ENCODE measurements at regions not wholly inside any gene's neighbourhood (a gene's known extent, or its start where the extent isn't known, plus 50 kb on each side); places are given as distances from the start of the nearest gene placed in this dataset.

DNA sequence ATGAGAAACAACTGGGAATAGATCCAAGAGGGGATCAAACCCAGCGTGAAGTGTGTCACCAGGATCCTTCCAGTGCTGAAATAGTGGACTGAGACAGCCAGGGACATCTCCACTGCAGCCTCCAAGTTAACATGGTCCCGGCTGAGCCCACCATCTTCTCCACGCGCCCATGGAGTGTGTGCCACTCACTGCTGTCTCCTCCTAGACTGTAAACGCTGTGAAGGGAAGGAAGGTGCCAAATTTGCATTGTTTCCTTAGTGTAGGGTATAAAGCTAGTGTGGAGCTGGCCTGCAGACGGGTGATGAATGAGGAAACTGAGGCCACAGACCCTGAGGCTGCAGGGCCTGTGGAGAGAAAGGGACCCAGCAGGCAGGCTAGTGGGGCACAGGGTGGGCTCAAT is 183.6 kb downstream of the FOXD2 start:
- H3K4me1 Mint-ChIP-seq, result no peaks in the 10 kb centered on the region

DNA sequence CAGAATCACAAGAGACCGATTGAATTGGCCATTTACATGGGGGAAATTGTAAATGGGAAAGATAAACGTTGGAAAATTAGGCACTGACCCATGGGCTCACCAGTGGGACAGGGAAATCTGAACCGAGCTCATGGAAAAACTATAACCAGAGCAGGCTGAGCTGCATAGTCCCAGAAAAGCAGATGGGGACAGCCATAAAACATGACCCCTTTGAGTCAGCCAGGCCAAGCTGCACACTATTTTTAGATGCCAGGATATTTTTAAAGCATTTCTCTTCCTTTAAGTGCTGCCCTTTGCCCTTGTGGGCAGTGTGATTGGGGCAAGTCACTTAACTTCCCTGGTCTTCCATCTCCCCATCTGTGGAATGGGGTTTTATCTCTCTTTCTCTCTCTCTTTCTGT is 184.1 kb downstream of the FOXD2 start:
- no peak for DNase-seq (ENCODE audit: low spot score in 2 of 2, unreplicated experiment in 2 of 2)

More for the DNA sequence above, 183.6 kb downstream of the FOXD2 start:
- peak in 1 of 2 experiments; percentile 24 for DNase-seq (ENCODE audit: low spot score in 2 of 2, unreplicated experiment in 2 of 2)
- peaks cover 39% of the 10 kb centered on the region for H3K27me3 Mint-ChIP-seq (ENCODE audit: low read depth)
- no peak overlapping the region for H3K4me3 Mint-ChIP-seq
- no peaks in the 10 kb centered on the region for H3K9me3 Mint-ChIP-seq
- H3K36me3 Mint-ChIP-seq, result no peaks in the 10 kb centered on the region
- TF ChIP-seq, protein P1, sequence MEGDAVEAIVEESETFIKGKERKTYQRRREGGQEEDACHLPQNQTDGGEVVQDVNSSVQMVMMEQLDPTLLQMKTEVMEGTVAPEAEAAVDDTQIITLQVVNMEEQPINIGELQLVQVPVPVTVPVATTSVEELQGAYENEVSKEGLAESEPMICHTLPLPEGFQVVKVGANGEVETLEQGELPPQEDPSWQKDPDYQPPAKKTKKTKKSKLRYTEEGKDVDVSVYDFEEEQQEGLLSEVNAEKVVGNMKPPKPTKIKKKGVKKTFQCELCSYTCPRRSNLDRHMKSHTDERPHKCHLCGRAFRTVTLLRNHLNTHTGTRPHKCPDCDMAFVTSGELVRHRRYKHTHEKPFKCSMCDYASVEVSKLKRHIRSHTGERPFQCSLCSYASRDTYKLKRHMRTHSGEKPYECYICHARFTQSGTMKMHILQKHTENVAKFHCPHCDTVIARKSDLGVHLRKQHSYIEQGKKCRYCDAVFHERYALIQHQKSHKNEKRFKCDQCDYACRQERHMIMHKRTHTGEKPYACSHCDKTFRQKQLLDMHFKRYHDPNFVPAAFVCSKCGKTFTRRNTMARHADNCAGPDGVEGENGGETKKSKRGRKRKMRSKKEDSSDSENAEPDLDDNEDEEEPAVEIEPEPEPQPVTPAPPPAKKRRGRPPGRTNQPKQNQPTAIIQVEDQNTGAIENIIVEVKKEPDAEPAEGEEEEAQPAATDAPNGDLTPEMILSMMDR (IDR thresholded peaks at IDR 0.05; ENCODE audit: unreplicated experiment), result no peak
- H3K27ac Mint-ChIP-seq, result no peak overlapping the region

DNA sequence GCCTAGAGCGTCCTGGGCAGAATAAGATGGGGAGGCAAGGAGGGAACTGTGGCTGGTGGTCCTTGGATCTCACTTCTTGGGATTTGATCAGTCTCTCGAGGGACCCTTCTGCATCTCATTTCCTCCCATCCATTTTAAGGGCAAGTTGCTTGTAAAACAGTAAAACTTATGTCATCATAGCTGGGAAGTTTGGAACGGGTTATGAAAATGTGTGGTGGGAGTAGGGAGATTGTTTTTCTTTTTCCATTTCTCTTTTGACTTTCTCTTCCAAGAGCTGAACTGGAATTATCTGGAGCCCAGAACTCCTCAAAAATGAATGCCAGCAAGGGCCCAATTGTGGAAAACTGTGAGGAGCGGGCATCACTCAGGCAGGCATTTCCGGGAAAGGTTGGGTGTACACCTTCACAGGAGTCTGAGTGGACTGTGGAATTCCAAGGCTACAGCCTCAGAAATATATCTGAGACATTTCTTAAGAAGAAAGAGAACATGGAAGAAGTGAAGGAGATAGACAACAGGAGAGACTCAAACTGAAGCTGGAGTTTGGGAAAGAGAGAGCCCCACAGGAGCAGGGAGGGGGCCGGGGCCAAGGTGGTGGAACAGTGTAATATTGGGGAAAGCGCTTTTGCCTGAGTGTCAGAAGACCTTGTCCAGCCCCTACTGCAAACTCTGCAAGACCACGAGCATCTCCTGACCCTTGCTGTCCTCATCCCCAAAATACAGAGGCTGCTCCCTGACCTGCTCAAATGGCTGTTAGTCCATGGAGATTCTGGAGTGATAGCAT is 185.1 kb downstream of the FOXD2 start:
- peak in 1 of 2 experiments; percentile 17 for DNase-seq (ENCODE audit: low spot score in 2 of 2, unreplicated experiment in 2 of 2)
- Mint-ChIP-seq H3K27me3 (ENCODE audit: low read depth) (peaks cover 43% of the 10 kb centered on the region), H3K27ac (no peak overlapping the region), H3K4me1 (peaks cover 8% of the 10 kb centered on the region), H3K4me3 (no peak overlapping the region), H3K9me3 (no peaks in the 10 kb centered on the region), H3K36me3 (no peaks in the 10 kb centered on the region)
- TF ChIP-seq, protein P1 (IDR thresholded peaks at IDR 0.05; ENCODE audit: unreplicated experiment), result no peak

More for the DNA sequence above, 184.1 kb downstream of the FOXD2 start:
- no peaks in the 10 kb centered on the region for H3K36me3 Mint-ChIP-seq
- H3K27ac Mint-ChIP-seq, result no peak overlapping the region
- no peaks in the 10 kb centered on the region for H3K9me3 Mint-ChIP-seq
- TF ChIP-seq, protein P1 (IDR thresholded peaks at IDR 0.05; ENCODE audit: unreplicated experiment), result no peak
- peaks cover under 1% of the 10 kb centered on the region for H3K4me1 Mint-ChIP-seq
- peaks cover 39% of the 10 kb centered on the region for H3K27me3 Mint-ChIP-seq (ENCODE audit: low read depth)
- H3K4me3 Mint-ChIP-seq, result no peak overlapping the region

DNA sequence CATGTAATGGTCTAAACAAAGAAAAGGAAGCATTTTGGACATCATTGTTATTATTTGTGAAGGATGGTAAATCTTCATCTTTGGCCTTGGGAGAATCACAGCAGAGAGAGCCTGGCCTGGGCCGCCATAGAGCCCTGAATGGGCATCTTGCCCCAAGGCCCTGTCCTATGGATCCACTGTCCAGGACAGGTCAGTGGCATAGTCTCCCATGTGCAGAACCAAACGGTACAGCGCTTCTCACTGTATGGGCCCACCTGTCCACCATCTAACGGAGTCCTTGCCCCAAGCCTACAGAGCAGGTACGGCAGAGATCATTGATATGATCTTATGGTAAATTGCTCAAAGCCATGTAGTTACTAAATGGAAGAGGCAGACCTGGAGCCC is 185.7 kb downstream of the FOXD2 start:
- peaks cover 8% of the 10 kb centered on the region for H3K4me1 Mint-ChIP-seq
- no peak overlapping the region for H3K4me3 Mint-ChIP-seq
- DNase-seq (ENCODE audit: low spot score in 2 of 2, unreplicated experiment in 2 of 2), result no peak
- peaks cover 43% of the 10 kb centered on the region for H3K27me3 Mint-ChIP-seq (ENCODE audit: low read depth)
- H3K36me3 Mint-ChIP-seq, result no peaks in the 10 kb centered on the region
- TF ChIP-seq, protein P1 (IDR thresholded peaks at IDR 0.05; ENCODE audit: unreplicated experiment), result no peak
- no peak overlapping the region for H3K27ac Mint-ChIP-seq
- H3K9me3 Mint-ChIP-seq, result no peaks in the 10 kb centered on the region

DNA sequence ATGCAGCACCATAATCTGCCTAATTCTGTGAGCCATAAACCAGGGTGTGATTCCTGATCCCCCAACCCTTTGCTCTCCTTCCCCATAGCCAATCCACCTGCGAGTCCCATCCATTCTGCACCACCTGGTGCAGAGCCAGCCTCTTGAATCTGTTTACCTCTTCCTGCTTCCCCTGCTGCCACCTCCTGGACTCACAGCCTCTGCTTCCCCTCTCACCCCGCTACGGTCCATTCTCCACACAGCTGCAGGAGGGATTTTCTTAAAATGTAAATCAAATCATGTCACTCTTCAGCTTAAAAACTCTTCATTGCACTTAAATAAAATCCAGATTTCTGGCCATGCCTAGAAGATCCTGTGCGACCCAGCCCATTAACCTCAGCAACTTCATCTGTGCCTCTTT is 186.7 kb downstream of the FOXD2 start:
- peak in 1 of 2 experiments; percentile 40 for DNase-seq (ENCODE audit: low spot score in 2 of 2, unreplicated experiment in 2 of 2)
- TF ChIP-seq, protein P1 (IDR thresholded peaks at IDR 0.05; ENCODE audit: unreplicated experiment), result no peak
- Mint-ChIP-seq H3K4me3 (no peak overlapping the region), H3K27ac (no peak overlapping the region), H3K9me3 (no peaks in the 10 kb centered on the region), H3K4me1 (peaks cover 8% of the 10 kb centered on the region), H3K27me3 (ENCODE audit: low read depth) (peaks cover 45% of the 10 kb centered on the region), H3K36me3 (no peaks in the 10 kb centered on the region)

All from mesothelial cell of epicardium (in vitro differentiated cells).